ENCODE measurements at regions not wholly inside any gene's neighbourhood (a gene's known extent, or its start where the extent isn't known, plus 50 kb on each side); places are given as distances from the start of the nearest gene placed in this dataset.

DNA sequence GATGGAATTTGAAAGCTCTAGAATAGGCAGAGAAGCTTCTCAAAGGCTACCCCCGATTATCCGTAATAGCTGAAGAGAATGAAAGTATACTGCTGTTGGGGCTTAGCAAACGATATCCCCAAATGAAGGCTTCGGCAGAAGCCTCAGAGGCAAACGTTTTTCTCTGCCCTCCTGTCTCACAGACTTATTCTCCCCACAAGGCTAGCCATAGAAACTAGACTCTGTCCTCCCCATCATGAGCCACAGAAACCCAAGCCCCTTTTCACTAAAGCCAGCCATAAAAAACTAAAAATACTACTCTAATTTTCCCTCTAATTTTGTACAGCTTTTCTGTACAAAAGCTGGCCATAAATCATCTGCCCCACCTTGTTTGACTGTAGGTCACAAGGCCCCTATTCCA is 413.4 kb upstream of the CFAP20DC start:
- H3K27ac ChIP-seq, result no peak overlapping the region
- H3K9me3 ChIP-seq (ENCODE audit: low read depth, low read length), result no peaks in the 10 kb centered on the region
- no peaks in the 10 kb centered on the region for H3K36me3 ChIP-seq (ENCODE audit: insufficient read depth, low read length)
- no peak for DNase-seq (ENCODE audit: low read depth, low spot score)
- no peak overlapping the region for H3K4me3 ChIP-seq
- TF ChIP-seq EZH2 (IDR thresholded peaks at IDR 0.05) (no peak), FOXP2 (optimal IDR thresholded peaks at IDR 0.05; ENCODE audit: control extremely low read depth, extremely low read length, insufficient read depth) (no peak), POLR2AphosphoS5 (IDR thresholded peaks at IDR 0.05; ENCODE audit: borderline replicate concordance, low read depth, low read length) (no peak)
- H3K9ac ChIP-seq (ENCODE audit: insufficient read length), result no peak overlapping the region

DNA sequence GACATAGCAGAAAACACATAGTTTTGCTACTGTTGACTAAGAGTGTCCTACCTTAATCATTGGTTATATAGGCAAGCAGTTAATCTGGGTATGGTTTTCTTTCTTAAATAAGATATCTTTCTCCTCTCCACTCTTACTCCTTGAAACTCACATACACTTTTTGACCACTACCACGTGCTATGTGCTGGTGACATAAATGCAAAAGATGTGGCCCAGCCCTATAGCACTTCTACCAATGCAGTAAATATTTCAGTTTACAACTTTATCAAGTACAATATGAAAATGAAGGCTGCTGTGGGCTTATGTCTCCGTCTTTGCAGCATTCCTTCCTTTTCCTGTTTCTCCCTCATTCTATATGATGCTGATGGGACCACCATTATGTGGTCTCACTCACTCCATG is 410.2 kb upstream of the CFAP20DC start:
- H3K36me3 ChIP-seq (ENCODE audit: insufficient read depth, low read length), result no peaks in the 10 kb centered on the region
- H3K27ac ChIP-seq, result no peak overlapping the region
- no peaks in the 10 kb centered on the region for H3K9me3 ChIP-seq (ENCODE audit: low read depth, low read length)
- no peak for DNase-seq (ENCODE audit: low read depth, low spot score)
- H3K4me3 ChIP-seq, result no peak overlapping the region
- H3K9ac ChIP-seq (ENCODE audit: insufficient read length), result no peak overlapping the region
- TF ChIP-seq POLR2AphosphoS5 (IDR thresholded peaks at IDR 0.05; ENCODE audit: borderline replicate concordance, low read depth, low read length) (no peak), EZH2 (IDR thresholded peaks at IDR 0.05) (no peak), FOXP2 (optimal IDR thresholded peaks at IDR 0.05; ENCODE audit: control extremely low read depth, extremely low read length, insufficient read depth) (no peak)

GRCh38 chr3:59456852-59457485 is 407.1 kb upstream of the CFAP20DC start:
- no peak for DNase-seq (ENCODE audit: low read depth, low spot score)
- no peaks in the 10 kb centered on the region for H3K36me3 ChIP-seq (ENCODE audit: insufficient read depth, low read length)
- no peak overlapping the region for H3K4me3 ChIP-seq
- no peak overlapping the region for H3K9ac ChIP-seq (ENCODE audit: insufficient read length)
- no peak for TF ChIP-seq POLR2AphosphoS5 (IDR thresholded peaks at IDR 0.05; ENCODE audit: borderline replicate concordance, low read depth, low read length)
- no peak overlapping the region for H3K27ac ChIP-seq
- no peaks in the 10 kb centered on the region for H3K9me3 ChIP-seq (ENCODE audit: low read depth, low read length)

DNA sequence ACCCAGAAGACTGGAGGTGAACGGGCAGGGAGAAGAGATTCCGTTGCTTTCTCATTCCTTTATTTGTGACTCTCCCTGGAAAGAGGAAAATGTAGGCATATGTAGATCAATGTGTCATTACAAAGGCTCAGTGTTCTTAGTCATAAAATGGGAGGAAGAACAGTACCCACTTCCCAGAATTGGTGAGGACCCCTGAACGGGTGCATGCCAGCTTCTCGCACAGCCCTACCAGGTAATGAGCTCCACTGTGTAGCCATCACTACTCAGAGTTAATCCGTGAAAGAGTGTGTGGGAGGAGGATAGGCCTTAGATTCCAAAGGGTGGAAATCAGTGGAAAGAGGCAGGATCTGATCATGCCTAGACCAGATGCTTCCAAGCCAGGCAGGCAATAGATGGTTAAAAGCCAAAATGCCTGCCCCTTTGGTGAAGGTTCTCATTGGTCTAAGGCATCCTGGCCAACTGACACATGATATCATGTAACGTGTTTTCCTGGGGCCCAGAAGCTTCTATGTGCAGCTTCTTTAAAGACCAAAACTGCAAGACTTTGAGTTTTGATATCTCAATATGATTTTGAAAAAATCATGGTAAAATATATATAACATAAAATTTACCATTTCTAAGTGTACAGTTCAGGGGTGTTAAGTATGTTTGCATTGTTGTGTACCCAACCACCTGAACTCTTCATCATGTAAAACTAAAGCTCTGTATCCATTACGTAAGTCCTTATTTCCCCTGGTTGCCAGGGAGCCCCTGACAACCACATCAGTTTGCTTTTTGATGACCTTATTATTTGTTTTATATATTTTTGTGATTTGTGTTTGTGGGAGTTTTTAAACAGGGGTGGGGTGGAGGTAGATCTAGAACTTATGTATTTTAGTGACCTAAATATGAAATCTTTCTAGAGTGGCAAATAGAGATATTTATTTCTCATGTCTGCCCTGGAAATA is 402.2 kb upstream of the CFAP20DC start:
- no peak for TF ChIP-seq FOXP2 (optimal IDR thresholded peaks at IDR 0.05; ENCODE audit: control extremely low read depth, extremely low read length, insufficient read depth)
- no peak for TF ChIP-seq POLR2AphosphoS5 (IDR thresholded peaks at IDR 0.05; ENCODE audit: borderline replicate concordance, low read depth, low read length)
- no peak for DNase-seq (ENCODE audit: low read depth, low spot score)
- Histone ChIP-seq H3K4me3 (no peak overlapping the region), H3K36me3 (ENCODE audit: insufficient read depth, low read length) (no peaks in the 10 kb centered on the region), H3K9me3 (ENCODE audit: low read depth, low read length) (no peaks in the 10 kb centered on the region), H3K9ac (ENCODE audit: insufficient read length) (no peak overlapping the region), H3K27ac (no peak overlapping the region)

DNA sequence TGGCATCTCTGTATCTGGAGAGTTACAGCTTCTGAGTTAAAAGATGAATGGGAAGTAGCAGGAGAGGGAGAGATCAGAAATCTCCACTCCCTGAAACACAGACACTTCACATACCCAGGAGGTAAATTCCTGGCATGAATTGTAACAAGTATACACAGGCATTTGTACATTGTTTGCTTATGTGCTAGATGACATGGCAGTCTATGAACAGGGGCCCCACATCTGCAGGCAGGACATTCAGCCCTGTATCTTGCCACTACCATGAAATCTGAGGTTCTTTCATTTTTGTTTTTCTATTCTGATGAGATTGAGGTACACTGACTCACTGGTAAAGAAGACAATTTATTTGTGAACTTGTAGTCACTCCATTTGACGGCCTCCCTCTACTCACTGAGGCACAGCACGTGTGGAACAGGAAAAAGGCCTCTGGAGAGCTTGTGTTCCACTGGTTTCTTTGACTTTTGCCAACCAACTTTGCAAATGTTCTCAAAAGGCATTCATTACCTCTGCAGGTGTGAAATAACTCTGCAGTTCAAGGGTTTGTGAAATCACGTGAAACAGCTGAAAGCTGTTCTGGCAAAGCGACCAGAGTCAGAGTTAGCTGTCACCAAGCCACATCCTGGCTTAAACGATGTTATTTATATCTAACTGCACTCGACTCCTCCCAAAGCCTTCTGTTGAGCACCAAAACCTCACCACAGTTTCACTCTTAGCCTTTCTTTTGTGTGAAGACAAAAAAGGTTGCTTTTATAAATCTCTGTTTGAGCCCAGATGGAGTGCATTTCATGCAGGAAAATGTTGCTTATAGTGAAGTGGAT is 401.3 kb upstream of the CFAP20DC start:
- Histone ChIP-seq H3K36me3 (ENCODE audit: insufficient read depth, low read length) (no peaks in the 10 kb centered on the region), H3K27ac (no peak overlapping the region), H3K4me3 (no peak overlapping the region), H3K9ac (ENCODE audit: insufficient read length) (no peak overlapping the region), H3K9me3 (ENCODE audit: low read depth, low read length) (no peaks in the 10 kb centered on the region)
- TF ChIP-seq POLR2AphosphoS5 (IDR thresholded peaks at IDR 0.05; ENCODE audit: borderline replicate concordance, low read depth, low read length) (no peak), FOXP2 (optimal IDR thresholded peaks at IDR 0.05; ENCODE audit: control extremely low read depth, extremely low read length, insufficient read depth) (no peak), EZH2 (IDR thresholded peaks at IDR 0.05) (no peak)
- DNase-seq (ENCODE audit: low read depth, low spot score), result no peak

DNA sequence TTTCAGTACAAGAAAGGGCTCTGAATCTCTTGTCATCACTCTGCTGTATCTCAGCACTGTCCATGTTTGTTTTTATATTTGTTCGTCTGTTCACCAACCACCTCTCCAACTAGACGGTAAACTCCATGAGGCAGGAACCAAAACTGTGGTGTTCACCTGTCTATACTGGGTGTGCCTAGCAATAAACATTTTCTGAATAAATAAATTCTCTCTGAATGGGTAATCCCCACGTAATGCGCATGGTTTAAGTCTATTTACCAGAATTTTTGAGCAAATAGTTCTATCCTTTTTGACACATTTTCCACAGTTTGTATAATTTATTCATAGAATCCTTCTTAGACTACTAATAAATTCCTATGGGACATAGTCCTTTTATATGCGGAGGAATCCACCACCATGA is 400.6 kb upstream of the CFAP20DC start:
- no peak for DNase-seq (ENCODE audit: low read depth, low spot score)
- H3K27ac ChIP-seq, result no peak overlapping the region
- no peaks in the 10 kb centered on the region for H3K9me3 ChIP-seq (ENCODE audit: low read depth, low read length)
- no peaks in the 10 kb centered on the region for H3K36me3 ChIP-seq (ENCODE audit: insufficient read depth, low read length)
- H3K4me3 ChIP-seq, result no peak overlapping the region
- H3K9ac ChIP-seq (ENCODE audit: insufficient read length), result no peak overlapping the region
- no peak for TF ChIP-seq FOXP2 (optimal IDR thresholded peaks at IDR 0.05; ENCODE audit: control extremely low read depth, extremely low read length, insufficient read depth)
- no peak for TF ChIP-seq EZH2 (IDR thresholded peaks at IDR 0.05)
- TF ChIP-seq POLR2AphosphoS5 (IDR thresholded peaks at IDR 0.05; ENCODE audit: borderline replicate concordance, low read depth, low read length), result no peak

DNA sequence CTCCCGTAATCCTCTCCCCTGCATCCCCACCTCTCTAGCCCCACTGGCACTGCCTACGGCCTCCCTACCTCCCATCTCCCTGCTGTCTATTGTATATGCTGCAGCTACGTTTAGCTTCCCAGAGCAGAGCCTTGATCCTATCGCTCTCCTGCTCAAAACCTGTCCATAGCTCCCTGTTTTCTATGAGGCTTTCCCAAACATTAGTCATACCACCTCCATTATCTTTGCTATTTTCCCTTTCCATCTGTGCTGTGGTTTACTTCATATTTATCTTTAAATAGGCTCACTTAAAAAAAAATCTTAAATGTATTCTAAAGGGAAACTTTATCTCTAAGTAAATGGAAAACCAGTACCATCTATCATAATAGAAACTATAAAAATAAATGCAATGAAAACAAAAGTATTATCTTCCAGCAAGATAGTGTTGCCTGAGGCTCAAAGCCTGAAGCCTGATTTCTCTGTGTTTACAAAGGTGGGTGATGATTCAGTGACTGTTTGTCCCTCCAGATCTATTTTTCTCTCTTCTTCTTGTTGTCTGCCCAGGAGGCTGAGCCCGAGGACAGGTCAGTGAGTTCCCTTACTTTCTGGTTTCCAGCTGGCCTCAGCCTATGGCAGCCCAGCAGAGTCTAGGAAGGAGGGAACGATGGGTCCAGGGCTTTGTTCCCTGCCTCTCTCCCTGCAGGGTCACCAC is 397.1 kb upstream of the CFAP20DC start:
- H3K36me3 ChIP-seq (ENCODE audit: insufficient read depth, low read length), result no peaks in the 10 kb centered on the region
- no peak overlapping the region for H3K9ac ChIP-seq (ENCODE audit: insufficient read length)
- no peaks in the 10 kb centered on the region for H3K9me3 ChIP-seq (ENCODE audit: low read depth, low read length)
- no peak for DNase-seq (ENCODE audit: low read depth, low spot score)
- no peak overlapping the region for H3K27ac ChIP-seq
- no peak overlapping the region for H3K4me3 ChIP-seq
- TF ChIP-seq POLR2AphosphoS5 (IDR thresholded peaks at IDR 0.05; ENCODE audit: borderline replicate concordance, low read depth, low read length) (no peak), FOXP2 (optimal IDR thresholded peaks at IDR 0.05; ENCODE audit: control extremely low read depth, extremely low read length, insufficient read depth) (no peak), EZH2 (IDR thresholded peaks at IDR 0.05) (no peak)

DNA sequence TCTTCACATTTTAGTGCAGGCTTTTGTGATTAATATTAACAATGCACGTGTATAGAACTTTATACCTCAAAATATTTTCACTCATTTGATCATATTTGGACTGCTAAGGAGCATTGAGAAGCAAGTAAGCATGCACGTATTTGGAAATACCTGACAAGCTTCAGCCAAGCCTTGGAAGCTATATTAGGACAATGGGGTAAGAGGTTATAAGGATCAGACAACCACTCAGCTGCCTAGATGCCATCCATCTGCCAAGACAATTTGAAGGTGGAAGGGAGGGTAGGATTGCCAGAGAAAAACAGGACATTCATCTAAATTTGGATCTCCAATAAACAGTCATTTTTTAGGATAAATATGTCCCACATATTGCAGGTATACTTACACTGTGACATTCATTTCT is 394.9 kb upstream of the CFAP20DC start:
- Histone ChIP-seq H3K4me3 (no peak overlapping the region), H3K27ac (no peak overlapping the region), H3K9me3 (ENCODE audit: low read depth, low read length) (no peaks in the 10 kb centered on the region), H3K9ac (ENCODE audit: insufficient read length) (no peak overlapping the region), H3K36me3 (ENCODE audit: insufficient read depth, low read length) (no peaks in the 10 kb centered on the region)
- TF ChIP-seq FOXP2 (optimal IDR thresholded peaks at IDR 0.05; ENCODE audit: control extremely low read depth, extremely low read length, insufficient read depth), result no peak
- no peak for TF ChIP-seq EZH2 (IDR thresholded peaks at IDR 0.05)
- TF ChIP-seq POLR2AphosphoS5 (IDR thresholded peaks at IDR 0.05; ENCODE audit: borderline replicate concordance, low read depth, low read length), result no peak
- no peak for DNase-seq (ENCODE audit: low read depth, low spot score)
